ENCODE measurements at regions not wholly inside any gene's neighbourhood (a gene's known extent, or its start where the extent isn't known, plus 50 kb on each side); places are given as distances from the start of the nearest gene placed in this dataset.
A peak's percentile ranks its signal among the peaks of the same experiment; 100 is the strongest.

DNA sequence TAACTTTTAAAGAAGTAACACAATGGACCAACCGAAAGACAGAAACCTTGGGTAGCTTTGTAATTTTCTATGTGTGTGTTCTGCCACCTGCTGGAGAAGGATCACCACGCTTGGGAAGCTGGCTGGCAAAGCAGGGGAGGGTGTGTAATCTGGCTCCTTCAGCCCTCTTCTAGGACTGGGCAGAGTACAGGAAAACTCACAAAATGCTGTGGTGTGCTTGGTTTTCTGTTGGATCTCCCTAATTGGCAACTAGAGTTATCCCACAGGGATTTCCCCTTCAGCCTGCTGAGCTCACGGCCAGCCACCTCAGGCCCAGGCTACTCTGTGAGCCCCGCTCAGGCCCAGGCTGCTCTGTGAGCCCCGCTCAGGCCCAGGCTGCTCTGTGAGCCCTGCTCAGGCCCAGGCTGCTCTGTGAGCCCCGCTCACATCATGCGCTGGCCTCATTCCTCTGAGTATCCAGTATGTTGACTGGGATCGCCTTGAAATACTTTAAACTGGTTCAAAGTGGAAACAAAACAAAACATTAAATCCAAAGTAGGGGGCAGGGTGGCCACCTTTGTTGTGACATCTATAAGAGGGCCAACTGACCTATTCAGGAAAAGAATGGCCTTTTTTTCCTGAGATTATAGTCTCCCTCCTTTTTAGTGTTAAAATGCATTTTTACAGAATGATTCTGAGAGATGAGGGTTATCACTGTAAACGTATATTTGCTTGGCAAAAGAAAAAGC is 52.0 kb upstream of the RNU6-8 start:
- H3K4me1 Mint-ChIP-seq (ENCODE audit: low read depth): peaks cover 11% of the 10 kb centered on the region
- no peaks in the 10 kb centered on the region for H3K9me3 Mint-ChIP-seq
- H3K27me3 Mint-ChIP-seq (ENCODE audit: insufficient read depth): no peaks in the 10 kb centered on the region
- H3K36me3 Mint-ChIP-seq (ENCODE audit: low read depth): no peaks in the 10 kb centered on the region
- no peak overlapping the region for H3K4me3 Mint-ChIP-seq
- peak; percentile 36 for DNase-seq (ENCODE audit: low spot score)
- intact Hi-C loops (cut with micrococcal nuclease): loop anchor here (1.0 to 5.0 kb wide), 7 partner anchors 214 to 1598 kb away; partner anchors contain the start of genes AP4S1, DTD2 and STRN3
- no peak overlapping the region for H3K27ac Mint-ChIP-seq

DNA sequence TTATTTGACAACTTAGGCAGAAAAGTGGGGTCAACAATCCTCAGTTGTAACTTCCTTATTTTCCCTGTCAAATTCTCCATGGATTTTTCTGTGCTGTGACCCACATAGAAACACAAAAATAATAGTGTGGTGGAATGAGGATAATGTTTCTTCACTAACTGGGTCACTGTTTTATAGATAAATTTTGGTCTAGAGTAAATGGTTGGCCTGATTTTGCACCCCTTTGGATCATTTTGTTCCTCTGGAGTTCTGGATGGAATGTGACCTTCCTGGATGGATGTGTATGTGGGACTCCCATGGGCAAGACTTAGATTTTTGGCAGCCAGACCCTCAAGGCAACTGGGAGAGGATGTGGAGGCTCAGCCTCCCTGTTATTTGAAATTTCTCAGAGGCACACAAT is 52.7 kb upstream of the RNU6-8 start:
- no peak for DNase-seq (ENCODE audit: low spot score)
- H3K9me3 Mint-ChIP-seq: no peaks in the 10 kb centered on the region
- H3K4me3 Mint-ChIP-seq: no peak overlapping the region
- no peak overlapping the region for H3K27ac Mint-ChIP-seq
- no peaks in the 10 kb centered on the region for H3K27me3 Mint-ChIP-seq (ENCODE audit: insufficient read depth)
- H3K36me3 Mint-ChIP-seq (ENCODE audit: low read depth): no peaks in the 10 kb centered on the region
- H3K4me1 Mint-ChIP-seq (ENCODE audit: low read depth): peaks cover 15% of the 10 kb centered on the region
- intact Hi-C loops (cut with micrococcal nuclease): loop anchor here (1.0 to 5.0 kb wide), 4 partner anchors 213 to 1228 kb away; partner anchors contain the start of genes AP4S1 and STRN3

DNA sequence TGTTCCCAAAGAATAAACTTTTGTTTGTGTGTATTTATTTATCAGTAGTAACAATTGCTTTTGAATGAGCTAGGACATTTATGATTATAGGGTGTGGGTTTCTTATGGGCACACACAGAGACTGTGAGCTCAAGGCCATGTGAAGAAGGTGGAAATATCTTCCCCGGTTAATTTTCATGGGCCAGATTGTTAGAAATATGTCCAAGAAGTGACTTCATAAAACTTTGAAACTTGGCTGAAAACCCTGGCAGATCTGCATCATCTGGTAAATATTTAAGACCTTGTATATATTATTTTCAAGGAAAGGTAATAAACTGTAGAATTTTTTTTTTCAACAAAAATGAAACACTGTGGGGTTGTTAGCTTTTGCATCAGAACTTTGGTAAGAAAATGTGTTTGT is 53.5 kb upstream of the RNU6-8 start:
- Mint-ChIP-seq H3K9me3 (peaks cover under 1% of the 10 kb centered on the region), H3K4me3 (no peak overlapping the region), H3K4me1 (ENCODE audit: low read depth) (peaks cover 23% of the 10 kb centered on the region), H3K27ac (no peak overlapping the region), H3K36me3 (ENCODE audit: low read depth) (no peaks in the 10 kb centered on the region), H3K27me3 (ENCODE audit: insufficient read depth) (no peaks in the 10 kb centered on the region)
- intact Hi-C loops (cut with micrococcal nuclease): loop anchor here (5.0 kb wide), 1 partner anchor 1229 kb away; the partner anchor contains the start of genes AP4S1 and STRN3
- DNase-seq (ENCODE audit: low spot score): no peak

DNA sequence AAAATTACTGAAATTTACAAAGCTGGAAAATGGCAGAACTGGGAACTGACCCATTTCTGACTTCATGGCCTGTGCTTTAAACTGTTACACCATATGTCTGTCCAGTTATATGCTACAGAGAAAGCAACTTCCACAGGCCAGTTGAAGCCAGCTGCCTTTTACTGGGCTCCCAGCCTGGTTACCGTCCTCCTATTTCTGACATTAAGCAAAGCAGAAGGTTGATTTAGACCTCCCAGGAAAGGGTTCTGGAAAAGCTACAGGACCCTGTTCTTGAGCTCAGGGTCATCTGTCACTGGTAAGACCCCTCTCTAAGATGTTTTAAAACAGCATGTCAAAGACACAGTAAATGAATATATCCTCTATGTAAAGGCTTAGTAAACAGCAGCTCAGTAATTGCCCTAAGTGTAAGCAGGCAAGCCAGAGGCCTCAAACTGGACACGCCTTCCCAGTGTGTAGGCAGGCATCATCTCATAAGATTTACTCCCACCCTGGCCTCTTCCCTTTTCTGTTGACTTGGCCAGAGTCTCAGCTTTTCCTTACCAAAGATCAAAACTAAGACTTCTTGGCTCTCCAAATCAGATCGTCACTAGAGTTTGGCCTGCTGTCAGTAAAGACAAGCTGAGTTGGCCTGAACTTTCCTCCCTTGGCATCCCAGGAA is 55.4 kb upstream of the RNU6-8 start:
- Mint-ChIP-seq H3K4me1 (ENCODE audit: low read depth) (peaks cover 30% of the 10 kb centered on the region), H3K27ac (no peak overlapping the region), H3K4me3 (no peak overlapping the region), H3K9me3 (peaks cover 10% of the 10 kb centered on the region), H3K27me3 (ENCODE audit: insufficient read depth) (no peaks in the 10 kb centered on the region), H3K36me3 (ENCODE audit: low read depth) (no peaks in the 10 kb centered on the region)
- intact Hi-C loops (cut with micrococcal nuclease): loop anchor here (2.0 to 5.0 kb wide), 2 partner anchors 698 to 1231 kb away; partner anchors contain the start of genes AP4S1, NUBPL and STRN3
- DNase-seq (ENCODE audit: low spot score): no peak

DNA sequence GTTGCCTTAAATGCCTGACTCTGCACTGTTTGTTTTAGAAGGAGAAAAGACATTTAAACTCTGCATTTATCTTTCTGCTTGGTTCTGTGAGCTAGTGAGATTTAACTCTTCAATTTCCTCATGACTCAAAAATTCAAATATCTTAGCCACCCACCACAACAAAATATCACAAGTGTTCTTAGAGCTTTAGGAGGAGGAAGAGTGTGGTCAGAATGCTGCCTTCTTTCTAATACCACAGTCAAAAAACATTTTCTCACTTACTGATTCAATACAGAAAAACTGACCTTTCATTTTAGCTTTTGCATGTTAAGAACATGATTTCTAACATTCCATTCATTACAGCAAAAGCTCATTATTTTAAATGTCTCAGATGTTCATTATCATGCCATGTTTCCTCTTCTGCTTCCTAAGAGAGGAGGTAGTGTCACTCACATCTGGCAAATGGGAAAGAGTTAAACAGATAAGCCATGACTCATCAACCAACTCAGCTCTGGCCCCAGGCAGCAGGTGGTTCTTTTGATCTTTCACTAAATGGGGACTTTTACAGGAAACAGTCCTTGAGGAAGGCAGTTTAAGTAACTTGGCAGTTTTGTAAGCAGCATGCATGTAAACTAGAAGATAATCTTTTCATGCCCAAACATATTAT is 56.4 kb upstream of the RNU6-8 start:
- Mint-ChIP-seq H3K27me3 (ENCODE audit: insufficient read depth) (no peaks in the 10 kb centered on the region), H3K27ac (peak overlapping the region; percentile 46), H3K36me3 (ENCODE audit: low read depth) (peaks cover 4% of the 10 kb centered on the region), H3K4me1 (ENCODE audit: low read depth) (peaks cover 30% of the 10 kb centered on the region), H3K9me3 (peaks cover 18% of the 10 kb centered on the region), H3K4me3 (peak overlapping the region; percentile 16)
- intact Hi-C loops (cut with micrococcal nuclease): loop anchor here (2.0 to 5.0 kb wide), 2 partner anchors 699 to 1232 kb away; partner anchors contain the start of genes AP4S1, NUBPL and STRN3
- DNase-seq (ENCODE audit: low spot score): peak; percentile 8

DNA sequence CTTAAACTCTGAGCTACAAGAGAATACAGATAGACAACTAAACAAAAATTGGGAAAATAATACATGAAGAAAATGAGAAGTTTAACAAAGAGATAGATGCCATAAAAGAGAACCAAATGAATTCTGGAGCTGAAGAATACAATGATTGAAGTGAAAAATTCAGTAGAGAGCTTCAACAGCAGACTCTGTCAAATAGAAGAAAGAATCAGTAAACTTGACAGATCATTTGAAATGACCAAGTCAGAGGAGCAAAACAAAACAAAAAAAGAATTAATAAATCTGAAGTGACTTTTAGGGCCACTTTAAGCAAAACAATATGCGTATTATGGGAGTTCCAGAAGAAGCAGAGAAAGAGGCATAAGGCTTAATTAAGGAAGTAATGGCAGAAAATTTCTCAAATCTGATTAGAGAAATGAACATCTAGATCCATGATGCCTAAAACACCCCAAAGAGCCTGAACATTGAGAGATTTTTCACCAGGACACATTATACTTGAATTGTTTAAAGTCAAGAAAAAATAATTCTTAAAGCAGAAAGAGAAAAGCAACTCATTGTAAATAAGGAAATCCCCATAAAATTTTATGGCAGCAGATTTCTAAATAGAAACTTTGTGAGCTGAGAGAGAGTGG is 61.0 kb upstream of the RNU6-8 start:
- no peak overlapping the region for H3K4me3 Mint-ChIP-seq
- H3K9me3 Mint-ChIP-seq: peaks cover 32% of the 10 kb centered on the region
- intact Hi-C loops (cut with micrococcal nuclease): no loop called here
- no peak for DNase-seq (ENCODE audit: low spot score)
- H3K36me3 Mint-ChIP-seq (ENCODE audit: low read depth): peaks cover 4% of the 10 kb centered on the region
- peaks cover 30% of the 10 kb centered on the region for H3K4me1 Mint-ChIP-seq (ENCODE audit: low read depth)
- H3K27ac Mint-ChIP-seq: no peak overlapping the region
- no peaks in the 10 kb centered on the region for H3K27me3 Mint-ChIP-seq (ENCODE audit: insufficient read depth)

DNA sequence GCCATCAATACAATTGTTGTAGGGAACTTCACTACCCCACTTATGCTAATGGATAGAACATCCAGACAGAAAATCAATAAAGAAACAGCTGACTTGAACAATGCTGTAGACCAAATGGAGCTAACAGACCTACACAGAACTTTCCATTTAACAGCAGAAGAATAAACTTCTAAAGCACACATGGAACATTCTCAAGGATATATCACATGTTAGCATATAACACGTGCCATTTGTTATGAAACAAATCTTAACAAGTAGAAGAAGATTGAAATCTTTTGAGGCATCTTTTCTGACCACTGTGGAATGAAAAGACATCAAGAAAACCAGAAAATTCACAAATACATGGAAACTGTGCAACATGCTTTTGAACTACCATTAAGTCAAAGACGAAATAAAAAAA is 62.5 kb upstream of the RNU6-8 start:
- peaks cover 4% of the 10 kb centered on the region for H3K36me3 Mint-ChIP-seq (ENCODE audit: low read depth)
- intact Hi-C loops (cut with micrococcal nuclease): no loop called here
- no peaks in the 10 kb centered on the region for H3K27me3 Mint-ChIP-seq (ENCODE audit: insufficient read depth)
- H3K4me1 Mint-ChIP-seq (ENCODE audit: low read depth): peaks cover 17% of the 10 kb centered on the region
- H3K27ac Mint-ChIP-seq: no peak overlapping the region
- peaks cover 32% of the 10 kb centered on the region for H3K9me3 Mint-ChIP-seq
- no peak overlapping the region for H3K4me3 Mint-ChIP-seq
- DNase-seq (ENCODE audit: low spot score): no peak

DNA sequence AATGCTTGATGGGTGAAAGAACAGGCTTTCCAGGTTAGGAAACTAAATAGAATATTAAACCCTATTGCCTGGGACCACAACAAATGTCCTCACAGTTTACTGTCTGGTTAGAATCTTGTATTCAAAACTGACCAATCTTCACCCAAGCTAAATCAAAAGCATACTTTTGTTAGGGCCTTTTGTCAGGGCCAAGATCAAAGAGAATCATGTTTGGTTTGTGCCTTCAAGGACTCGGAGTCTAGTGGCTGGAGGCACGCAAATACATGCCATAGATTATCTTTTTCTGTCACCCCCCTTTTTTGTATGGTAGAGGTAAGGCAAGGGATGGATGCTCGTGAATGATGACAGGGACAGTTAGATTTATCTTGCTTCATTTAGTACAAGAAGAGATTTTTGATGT is 51.1 kb upstream of the AKAP6 start:
- no peaks in the 10 kb centered on the region for H3K27me3 Mint-ChIP-seq (ENCODE audit: insufficient read depth)
- DNase-seq (ENCODE audit: low spot score): no peak

More for the DNA sequence above, 51.1 kb upstream of the AKAP6 start:
- Mint-ChIP-seq H3K9me3 (peaks cover 36% of the 10 kb centered on the region), H3K27ac (no peak overlapping the region), H3K36me3 (ENCODE audit: low read depth) (no peaks in the 10 kb centered on the region), H3K4me1 (ENCODE audit: low read depth) (no peaks in the 10 kb centered on the region), H3K4me3 (no peak overlapping the region)
- intact Hi-C loops (cut with micrococcal nuclease): no loop called here
